Astrocyte of the spinal cord (primary cell): ENCODE measurements at regions not wholly inside any gene's neighbourhood (a gene's known extent, or its start where the extent isn't known, plus 50 kb on each side); places are given as distances from the start of the nearest gene placed in this dataset.

Experiments used
- DNase-seq: peaks from one replicate; pipeline ENCODE4 v3.0.0; 2011; ENCODE audit warnings: low read depth, low spot score
- H3K4me3 ChIP-seq: 2 replicates; pipeline ENCODE4 v1.5.1; 2011; ENCODE audit warnings: low read depth, mild to moderate bottlenecking, low read length, moderate library complexity
- CTCF ChIP-seq: IDR thresholded peaks from 2 replicates; pipeline ENCODE4 v1.5.1; 2012; ENCODE audit warnings: low read depth, mild to moderate bottlenecking, low read length, inconsistent platforms
- in situ Hi-C: cut with HindIII; loops from 2 replicates; pipeline ENCODE4 v1.10.0; 2017; ENCODE audit warnings: low sequenced_read_pairs

DNA sequence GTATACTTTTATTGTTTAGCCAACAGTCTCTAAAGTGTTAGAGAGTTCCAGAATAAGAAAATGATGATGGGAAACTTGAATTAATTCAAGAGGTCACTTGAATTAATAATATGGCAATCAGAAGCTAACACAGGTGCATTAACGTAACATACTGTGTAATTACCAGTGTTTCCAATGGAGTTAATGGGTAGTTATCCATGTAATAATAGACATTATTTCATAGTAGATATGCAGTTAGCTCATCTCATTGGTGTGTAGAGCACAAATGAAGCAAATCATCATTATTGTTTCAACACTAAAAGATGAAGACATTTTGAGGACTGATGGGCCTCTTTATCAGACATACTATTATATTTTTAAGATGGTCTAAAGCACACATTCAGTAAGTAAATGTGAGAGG, 460.3 kb upstream of the HNRNPA3 start:
- DNase-seq = no peak
- TF ChIP-seq CTCF = no peak
- no peak overlapping the region for H3K4me3 ChIP-seq
- in situ Hi-C loops = no loop called here

DNA sequence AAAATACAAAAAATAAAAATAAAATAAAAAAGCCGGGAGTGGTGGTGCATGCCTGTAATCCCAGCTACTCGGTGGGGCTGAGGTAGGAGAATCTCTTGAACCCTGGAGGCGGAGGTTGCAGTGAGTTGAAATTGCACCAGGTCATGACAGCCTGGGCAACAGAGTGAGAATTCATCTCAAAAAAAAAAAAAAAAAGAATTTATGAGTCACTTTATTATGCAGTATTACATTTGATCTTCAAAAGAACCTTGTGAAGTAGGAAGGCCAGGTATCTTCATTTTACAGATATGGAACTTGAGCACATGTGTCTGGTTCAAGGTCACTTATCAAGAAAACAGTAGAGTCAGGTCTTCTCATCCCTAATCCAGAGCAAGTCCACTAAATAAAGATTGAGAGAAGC, 459.4 kb upstream of the HNRNPA3 start:
- in situ Hi-C loops = no loop called here
- no peak for TF ChIP-seq CTCF
- H3K4me3 ChIP-seq = no peak overlapping the region
- no peak for DNase-seq

DNA sequence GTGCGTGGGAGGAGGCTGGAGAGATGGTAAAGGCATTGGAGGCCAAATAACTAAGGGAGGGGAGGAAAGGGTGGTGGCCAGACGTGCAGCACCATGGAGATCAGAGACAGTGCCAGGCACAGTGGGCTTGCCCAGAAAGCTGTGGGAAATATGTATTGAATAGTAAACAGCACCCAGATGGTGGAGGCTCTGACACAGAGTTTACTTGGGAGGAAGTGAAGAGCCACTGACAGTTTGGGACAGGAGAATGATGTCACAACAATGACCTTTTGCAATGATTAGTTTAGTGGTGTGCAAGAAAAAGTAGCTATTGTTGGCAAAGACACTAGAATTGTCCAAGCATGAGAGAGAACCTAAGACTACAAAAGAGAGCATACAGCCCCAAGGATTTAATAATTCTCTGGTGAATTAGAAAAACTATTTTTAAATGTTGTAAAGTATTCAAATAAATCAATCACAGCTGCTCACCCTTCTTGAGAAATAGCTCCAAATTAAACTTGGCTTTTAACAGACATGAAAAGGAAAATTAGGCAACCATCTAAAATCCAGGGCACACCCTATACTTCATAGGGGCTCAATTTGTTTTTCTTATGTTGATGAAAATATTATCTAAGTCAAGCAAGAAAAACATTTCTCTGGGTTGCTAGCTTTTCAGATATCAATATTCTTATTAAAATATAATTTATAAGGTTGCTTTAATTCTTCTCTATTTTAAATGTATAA, 458.7 kb upstream of the HNRNPA3 start:
- in situ Hi-C loops = no loop called here
- no peak for TF ChIP-seq CTCF
- no peak for DNase-seq
- H3K4me3 ChIP-seq = no peak overlapping the region

GRCh38 chr2:176755537-176756135, 457.0 kb upstream of the HNRNPA3 start:
- in situ Hi-C loops = no loop called here
- no peak overlapping the region for H3K4me3 ChIP-seq
- no peak for DNase-seq
- no peak for TF ChIP-seq CTCF

GRCh38 chr2:176758426-176758825, 454.2 kb upstream of the HNRNPA3 start:
- in situ Hi-C loops = no loop called here
- DNase-seq = no peak
- TF ChIP-seq CTCF = no peak
- no peak overlapping the region for H3K4me3 ChIP-seq

DNA sequence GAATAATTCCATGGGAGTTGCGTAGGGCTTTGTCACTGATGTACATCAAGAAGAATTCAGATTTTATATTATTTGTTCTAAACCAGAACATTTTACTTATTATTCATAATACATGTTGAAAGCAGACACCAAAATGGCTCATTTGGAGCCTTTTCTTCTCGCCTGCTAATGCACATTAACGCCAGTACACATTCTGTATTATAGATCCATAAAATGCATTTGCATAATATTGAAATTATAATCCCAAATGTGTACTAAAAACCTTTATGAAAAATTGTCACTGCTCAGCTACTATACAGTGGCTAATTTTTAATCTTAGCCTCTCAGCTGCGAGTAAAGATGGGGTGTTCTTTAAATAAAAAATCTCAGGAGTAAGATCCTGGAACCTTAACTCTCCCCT, 452.2 kb upstream of the HNRNPA3 start:
- no peak overlapping the region for H3K4me3 ChIP-seq
- in situ Hi-C loops = no loop called here
- no peak for DNase-seq
- TF ChIP-seq CTCF = no peak

DNA sequence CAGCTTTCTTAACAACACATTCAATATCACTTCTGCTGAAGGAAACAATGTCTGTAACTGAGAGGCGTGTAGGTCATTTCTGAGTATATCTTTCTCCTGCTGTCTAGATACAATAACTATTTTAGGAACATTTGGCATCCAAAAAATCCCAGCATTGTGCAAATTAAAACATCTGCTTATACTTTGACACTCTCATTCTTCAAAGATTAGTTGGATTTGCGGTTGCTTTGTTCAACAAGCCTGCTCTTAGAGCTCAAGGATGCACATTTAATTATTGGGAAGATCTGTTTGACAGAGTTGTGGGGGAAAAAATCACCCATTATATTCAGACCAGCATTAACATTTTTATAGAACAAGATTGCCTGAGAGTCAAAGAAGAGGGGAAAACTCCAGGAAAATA, 449.5 kb upstream of the HNRNPA3 start:
- TF ChIP-seq CTCF = no peak
- no peak for DNase-seq
- in situ Hi-C loops = no loop called here
- H3K4me3 ChIP-seq = no peak overlapping the region
